SK-N-SH (cell line): ENCODE measurements at regions not wholly inside any gene's neighbourhood (a gene's known extent, or its start where the extent isn't known, plus 50 kb on each side); places are given as distances from the start of the nearest gene placed in this dataset.

ENCODE experiments used
- CTCF ChIA-PET: fragments of 300-600, 350-600 bp; formaldehyde crosslinking; extraction: SDS; loops from one replicate; lab custom pipeline; 2021; lab: Yijun Ruan, JAX
- POLR2A ChIA-PET: fragments of 350-600 bp; sonication (Branson Sonifier 250); formaldehyde crosslinking; extraction: SDS; loops from one replicate; lab custom pipeline; 2020; ENCODE audit warnings: antibody characterized with exemption, inconsistent platforms; lab: Yijun Ruan, JAX
- DNase-seq: peaks from one replicate; pipeline ENCODE4 v3.0.0; 2012
- H2AFZ ChIP-seq: fragments of 200-600 bp; sonication (generic); 2 replicates; pipeline ENCODE4 v1.8.1; 2016; ENCODE audit warnings: antibody characterized with exemption, mild to moderate bottlenecking, low read depth
- H3F3A ChIP-seq: fragments of 200-600 bp; sonication (generic); replicated peaks from 2 replicates; pipeline ENCODE3; 2016; ENCODE audit warnings: antibody characterized with exemption, mild to moderate bottlenecking; ENCODE audit not compliant: insufficient read depth
- H3K27ac ChIP-seq, 2 experiments: fragments of 200-500 bp in 1 of 2; fragments of 200-600 bp in 1 of 2; sonication (Bioruptor generic) in 1 of 2; sonication (generic), shearing (Covaris generic) in 1 of 2; 2 replicates each; pipeline versions ENCODE4 v1.5.1 to v1.6.1; 2014 to 2016; ENCODE audit warnings: low read depth in 2 of 2, inconsistent platforms in 1 of 2, low read length in 1 of 2, mild to moderate bottlenecking in 1 of 2, mixed read lengths in 1 of 2
- H3K27me3 ChIP-seq: fragments of 200-600 bp; sonication (generic), shearing (Covaris generic); 2 replicates; pipeline ENCODE4 v1.6.1; 2016; ENCODE audit warnings: mixed run types; ENCODE audit not compliant: insufficient read depth
- H3K36me3 ChIP-seq, 2 experiments: fragments of 200-500 bp in 1 of 2; fragments of 200-600 bp in 1 of 2; sonication (Bioruptor generic) in 1 of 2; sonication (generic) in 1 of 2; replicated peaks in 1 of 2; 2 replicates each; pipeline versions ENCODE3 to v1.5.1; 2014 to 2016; ENCODE audit warnings: low read length in 1 of 2, mild to moderate bottlenecking in 1 of 2; ENCODE audit not compliant: insufficient read depth in 2 of 2, control insufficient read depth in 1 of 2
- H3K4me1 ChIP-seq, 2 experiments: fragments of 200-500 bp in 1 of 2; fragments of 200-600 bp in 1 of 2; sonication (Bioruptor generic) in 1 of 2; sonication (generic), shearing (Covaris generic) in 1 of 2; 2 replicates each; pipeline versions ENCODE4 v1.5.1 to v1.6.1; 2014 to 2016; ENCODE audit warnings: low read depth in 1 of 2, low read length in 1 of 2, mixed run types in 1 of 2; ENCODE audit not compliant: insufficient read depth in 2 of 2, control insufficient read depth in 1 of 2
- H3K4me2 ChIP-seq: fragments of 200-600 bp; sonication (generic), shearing (Covaris generic); 2 replicates; pipeline ENCODE4 v1.6.1; 2017; ENCODE audit warnings: mixed run types
- H3K4me3 ChIP-seq, 2 experiments: fragments of 200-500 bp in 1 of 2; fragments of 200-600 bp in 1 of 2; sonication (Bioruptor generic) in 1 of 2; sonication (generic), shearing (Covaris generic) in 1 of 2; 2 replicates each; pipeline versions ENCODE4 v1.5.1 to v1.8.1; 2014 to 2016; ENCODE audit warnings: low read depth in 2 of 2, inconsistent platforms in 1 of 2, low read length in 1 of 2, mild to moderate bottlenecking in 1 of 2, mixed read lengths in 1 of 2, moderate library complexity in 1 of 2
- H3K79me2 ChIP-seq: fragments of 200-600 bp; sonication (generic); 2 replicates; pipeline ENCODE4 v1.8.1; 2017; ENCODE audit warnings: mild to moderate bottlenecking; ENCODE audit not compliant: insufficient read depth
- H3K9ac ChIP-seq: fragments of 200-600 bp; sonication (generic); 2 replicates; pipeline ENCODE4 v1.6.1; 2017; ENCODE audit warnings: mixed run types
- H3K9me2 ChIP-seq: fragments of 200-600 bp; sonication (generic); 2 replicates; pipeline ENCODE4 v1.6.1; 2017; ENCODE audit warnings: mixed run types
- H3K9me3 ChIP-seq: fragments of 200-600 bp; sonication (generic); 2 replicates; pipeline ENCODE4 v1.6.1; 2017; ENCODE audit warnings: mixed run types, mild to moderate bottlenecking, moderate library complexity
- H4K20me1 ChIP-seq: fragments of 200-600 bp; sonication (generic); 2 replicates; pipeline ENCODE4 v1.6.1; 2017; ENCODE audit warnings: mild to moderate bottlenecking, mixed run types; ENCODE audit not compliant: insufficient read depth
- CHD2 ChIP-seq: fragments of 150-350 bp; IDR thresholded peaks from 2 replicates; pipeline ENCODE4 v1.6.1; 2018; ENCODE audit warnings: low read length; ENCODE audit not compliant: partially characterized antibody
- ELF1 ChIP-seq: IDR thresholded peaks from 2 replicates; pipeline ENCODE4 v1.4.0; 2012
- EP300 ChIP-seq, 2 experiments: IDR thresholded peaks; 2 replicates each; pipeline versions ENCODE4 v1.4.0 to v1.6.1; 2012; ENCODE audit warnings: borderline replicate concordance in 1 of 2, low read depth in 1 of 2, low read length in 1 of 2
- EZH2phosphoT487 ChIP-seq: fragments of 200-600 bp; sonication (generic); IDR thresholded peaks from 2 replicates; pipeline ENCODE4 v1.6.1; 2017; ENCODE audit warnings: low read depth, mixed run types, mild to moderate bottlenecking, antibody characterized with exemption, moderate library complexity, borderline replicate concordance
- FOXJ3 ChIP-seq: sonication (generic); formaldehyde crosslinking; IDR thresholded peaks from 2 replicates; pipeline ENCODE4 v1.5.1; 2020; ENCODE audit warnings: mild to moderate bottlenecking, missing genetic modification reagents
- FOXM1 ChIP-seq: IDR thresholded peaks from 2 replicates; pipeline ENCODE4 v1.4.0; 2012; ENCODE audit warnings: low read depth, mild to moderate bottlenecking
- GABPA ChIP-seq: IDR thresholded peaks from 2 replicates; pipeline ENCODE4 v1.4.0; 2012; ENCODE audit warnings: low read depth, mild to moderate bottlenecking
- MAX ChIP-seq: IDR thresholded peaks from 2 replicates; pipeline ENCODE4 v1.4.0; 2012; ENCODE audit warnings: low read depth
- MXI1 ChIP-seq: IDR thresholded peaks from 2 replicates; pipeline ENCODE4 v1.6.1; 2012; ENCODE audit warnings: mild to moderate bottlenecking, low read depth, low read length, improper control_type of control experiment
- RCOR1 ChIP-seq: fragments of 150-350 bp; IDR thresholded peaks from 2 replicates; pipeline ENCODE4 v1.6.1; 2017; ENCODE audit warnings: antibody characterized with exemption, low read length
- RFX5 ChIP-seq: IDR thresholded peaks from 2 replicates; pipeline ENCODE4 v1.6.1; 2012; ENCODE audit warnings: mild to moderate bottlenecking, improper control_type of control experiment, low read length
- RXRA ChIP-seq: IDR thresholded peaks from 2 replicates; pipeline ENCODE4 v1.4.0; 2012; ENCODE audit warnings: low read depth, mild to moderate bottlenecking, borderline replicate concordance
- SMC3 ChIP-seq: IDR thresholded peaks from 2 replicates; pipeline ENCODE4 v1.6.1; 2012; ENCODE audit warnings: low read depth, low read length, improper control_type of control experiment
- TAF1 ChIP-seq: IDR thresholded peaks from 2 replicates; pipeline ENCODE4 v1.6.1; 2012; ENCODE audit warnings: low read depth, mild to moderate bottlenecking, low read length, moderate library complexity, borderline replicate concordance
- YY1 ChIP-seq: IDR thresholded peaks from 2 replicates; pipeline ENCODE4 v1.4.0; 2012; ENCODE audit warnings: low read depth, mild to moderate bottlenecking
- WGBS: methylation state at CpG from one replicate; pipeline ENCODE4 v1.1.6; 2017; ENCODE audit warnings: low lambda C conversion rate; 5-methylcytosine and 5-hydroxymethylcytosine counted together
- TF ChIP-seq, protein P1 (sequence below): fragments of 150-350 bp; IDR thresholded peaks from 2 replicates; pipeline ENCODE4 v1.6.1; 2017; ENCODE audit warnings: antibody characterized with exemption, low read length, low read depth, borderline replicate concordance
- TF ChIP-seq, protein P2 (sequence below): IDR thresholded peaks from 2 replicates; pipeline ENCODE4; 2012

- CTCF ChIA-PET = interaction anchor here (2.3 kb wide), 1 partner anchor 10 kb away, joined by 9 read pairs; no protein-coding TSS in a partner anchor
- no peak for TF ChIP-seq RXRA
- TF ChIP-seq GABPA = no peak
- no peak for TF ChIP-seq RCOR1
- no peak for TF ChIP-seq SMC3
- TF ChIP-seq, protein P1, sequence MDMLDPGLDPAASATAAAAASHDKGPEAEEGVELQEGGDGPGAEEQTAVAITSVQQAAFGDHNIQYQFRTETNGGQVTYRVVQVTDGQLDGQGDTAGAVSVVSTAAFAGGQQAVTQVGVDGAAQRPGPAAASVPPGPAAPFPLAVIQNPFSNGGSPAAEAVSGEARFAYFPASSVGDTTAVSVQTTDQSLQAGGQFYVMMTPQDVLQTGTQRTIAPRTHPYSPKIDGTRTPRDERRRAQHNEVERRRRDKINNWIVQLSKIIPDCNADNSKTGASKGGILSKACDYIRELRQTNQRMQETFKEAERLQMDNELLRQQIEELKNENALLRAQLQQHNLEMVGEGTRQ = no peak
- no peak for TF ChIP-seq YY1
- TF ChIP-seq CHD2 = no peak
- no peak for TF ChIP-seq MXI1
- no peak for TF ChIP-seq EZH2phosphoT487
- TF ChIP-seq EP300 (IDR thresholded peaks at IDR 0.05; ENCODE audit: borderline replicate concordance in 1 of 2, low read depth in 1 of 2, low read length in 1 of 2) = no peak
- TF ChIP-seq FOXJ3 (CRISPR knock-in tag) = no peak
- TF ChIP-seq MAX = no peak
- no peak for TF ChIP-seq FOXM1
- TF ChIP-seq ELF1 = no peak
- no peak for TF ChIP-seq RFX5
- TF ChIP-seq, protein P2, sequence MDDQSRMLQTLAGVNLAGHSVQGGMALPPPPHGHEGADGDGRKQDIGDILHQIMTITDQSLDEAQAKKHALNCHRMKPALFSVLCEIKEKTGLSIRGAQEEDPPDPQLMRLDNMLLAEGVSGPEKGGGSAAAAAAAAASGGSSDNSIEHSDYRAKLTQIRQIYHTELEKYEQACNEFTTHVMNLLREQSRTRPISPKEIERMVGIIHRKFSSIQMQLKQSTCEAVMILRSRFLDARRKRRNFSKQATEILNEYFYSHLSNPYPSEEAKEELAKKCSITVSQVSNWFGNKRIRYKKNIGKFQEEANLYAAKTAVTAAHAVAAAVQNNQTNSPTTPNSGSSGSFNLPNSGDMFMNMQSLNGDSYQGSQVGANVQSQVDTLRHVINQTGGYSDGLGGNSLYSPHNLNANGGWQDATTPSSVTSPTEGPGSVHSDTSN = no peak
- TF ChIP-seq TAF1 = no peak
- WGBS = 95% methylated on average over 1 of the region's 1 CpG
- no peaks in the 10 kb centered on the region for H4K20me1 ChIP-seq
- no peak for DNase-seq
- no peaks in the 10 kb centered on the region for H3K79me2 ChIP-seq
- POLR2A ChIA-PET = no interaction called here
- no peaks in the 10 kb centered on the region for H3K27me3 ChIP-seq
- H3K4me2 ChIP-seq = no peak overlapping the region
- H3K36me3 ChIP-seq = no peaks in the 10 kb centered on the region
- no peak overlapping the region for H3K4me3 ChIP-seq
- H2AFZ ChIP-seq = no peak overlapping the region
- no peak overlapping the region for H3K27ac ChIP-seq
- no peaks in the 10 kb centered on the region for H3K9me3 ChIP-seq
- H3K9ac ChIP-seq = no peak overlapping the region
- H3F3A ChIP-seq = no peaks in the 10 kb centered on the region
- H3K4me1 ChIP-seq = peaks cover 0 to 5% of the 10 kb centered on the region in 2 experiments; a peak in 1 of 4 replicates
- H3K9me2 ChIP-seq = no peaks in the 10 kb centered on the region
Observed at GRCh38 chr2:181310967-181311366, 146.2 kb upstream of the ITGA4 start.

DNA sequence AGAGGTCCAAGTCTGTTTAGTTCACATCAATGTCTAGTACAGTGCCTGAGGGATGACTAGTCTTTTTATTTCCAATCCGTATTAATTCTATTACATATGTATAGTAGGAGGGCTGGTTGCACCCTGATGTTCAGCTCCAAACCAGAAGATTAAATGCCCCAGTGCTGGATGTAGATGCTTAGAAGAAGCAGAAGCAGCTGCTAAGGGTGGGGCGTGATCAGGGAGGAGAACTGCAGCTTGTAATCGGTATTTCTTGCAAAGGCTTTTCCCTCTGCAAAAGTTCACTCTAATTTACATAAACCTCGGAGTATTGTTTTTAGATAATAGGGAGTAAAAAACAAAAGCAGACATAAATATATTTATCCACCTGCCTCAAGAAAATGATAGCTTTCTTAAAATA lies 145.3 kb upstream of the ITGA4 start:
- Histone ChIP-seq H3K4me1 (no peaks in the 10 kb centered on the region), H3K9ac (no peak overlapping the region), H2AFZ (no peak overlapping the region; the same call in 1 of the 2 replicates), H3K27ac (no peak overlapping the region), H3K9me2 (no peaks in the 10 kb centered on the region), H3K4me2 (no peak overlapping the region), H3K79me2 (no peaks in the 10 kb centered on the region), H3K36me3 (no peaks in the 10 kb centered on the region), H3F3A (no peaks in the 10 kb centered on the region), H3K4me3 (no peak overlapping the region), H4K20me1 (no peaks in the 10 kb centered on the region), H3K9me3 (no peaks in the 10 kb centered on the region), H3K27me3 (no peaks in the 10 kb centered on the region)
- ChIA-PET POLR2A (no interaction called here), CTCF (interaction anchor here (2.3 kb wide), 1 partner anchor 11 kb away, joined by 9 read pairs; no protein-coding TSS in a partner anchor)
- 87% methylated on average over 4 of the region's 4 CpGs for WGBS
- TF ChIP-seq RCOR1 (no peak), RXRA (no peak)
- DNase-seq = no peak
